Nephron (organoid): ENCODE measurements at regions not wholly inside any gene's neighbourhood (a gene's known extent, or its start where the extent isn't known, plus 50 kb on each side); places are given as distances from the start of the nearest gene placed in this dataset.

ENCODE experiments used
- H3K27ac Mint-ChIP-seq, 3 experiments: 2 replicates each; pipeline ENCODE4 v1.8.0; 2020; ENCODE audit warnings: mixed read lengths in 3 of 3, mild to moderate bottlenecking in 2 of 3, moderate library complexity in 1 of 3
- H3K27me3 Mint-ChIP-seq: 2 replicates; pipeline ENCODE4 v1.8.0; 2021; ENCODE audit warnings: low read depth, mild to moderate bottlenecking, moderate library complexity, mixed read lengths
- H3K36me3 Mint-ChIP-seq: 2 replicates; pipeline ENCODE4 v1.8.0; 2020; ENCODE audit warnings: low read depth, mixed read lengths
- H3K4me1 Mint-ChIP-seq: 2 replicates; pipeline ENCODE4 v1.8.0; 2020; ENCODE audit warnings: mixed read lengths
- H3K4me3 Mint-ChIP-seq, 3 experiments: 2 replicates each; pipeline ENCODE4 v1.8.0; 2020; ENCODE audit warnings: mild to moderate bottlenecking in 3 of 3, mixed read lengths in 3 of 3, moderate library complexity in 2 of 3
- H3K9me3 Mint-ChIP-seq: 2 replicates; pipeline ENCODE4 v1.8.0; 2020; ENCODE audit warnings: mixed read lengths
- TF ChIP-seq, protein P1 (sequence below), 3 experiments: fragments of 200-600 bp; sonication (generic); IDR thresholded peaks; one replicate each; pipeline ENCODE4 v1.5.0; 2021; ENCODE audit warnings: antibody characterized with exemption in 3 of 3; ENCODE audit not compliant: unreplicated experiment in 3 of 3

DNA sequence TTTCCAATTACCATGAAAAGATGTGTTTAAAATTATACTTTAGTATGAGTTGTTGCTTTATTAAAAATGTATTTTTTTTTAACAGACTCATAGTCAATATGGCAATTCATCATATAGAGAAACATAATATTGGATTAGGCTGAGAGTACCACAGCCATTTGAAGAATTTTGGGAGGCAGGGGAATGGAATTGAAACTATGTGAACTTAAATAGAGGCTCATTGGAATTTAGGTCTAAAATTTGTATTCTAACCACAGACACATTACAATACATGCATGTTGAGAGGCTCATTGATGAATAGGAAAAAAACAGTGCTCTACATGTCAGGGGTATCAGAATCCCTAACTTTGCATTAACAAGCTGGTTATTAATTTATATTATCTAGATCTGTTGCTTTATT is 269.6 kb downstream of the DKK2 start:
- TF ChIP-seq, protein P1, sequence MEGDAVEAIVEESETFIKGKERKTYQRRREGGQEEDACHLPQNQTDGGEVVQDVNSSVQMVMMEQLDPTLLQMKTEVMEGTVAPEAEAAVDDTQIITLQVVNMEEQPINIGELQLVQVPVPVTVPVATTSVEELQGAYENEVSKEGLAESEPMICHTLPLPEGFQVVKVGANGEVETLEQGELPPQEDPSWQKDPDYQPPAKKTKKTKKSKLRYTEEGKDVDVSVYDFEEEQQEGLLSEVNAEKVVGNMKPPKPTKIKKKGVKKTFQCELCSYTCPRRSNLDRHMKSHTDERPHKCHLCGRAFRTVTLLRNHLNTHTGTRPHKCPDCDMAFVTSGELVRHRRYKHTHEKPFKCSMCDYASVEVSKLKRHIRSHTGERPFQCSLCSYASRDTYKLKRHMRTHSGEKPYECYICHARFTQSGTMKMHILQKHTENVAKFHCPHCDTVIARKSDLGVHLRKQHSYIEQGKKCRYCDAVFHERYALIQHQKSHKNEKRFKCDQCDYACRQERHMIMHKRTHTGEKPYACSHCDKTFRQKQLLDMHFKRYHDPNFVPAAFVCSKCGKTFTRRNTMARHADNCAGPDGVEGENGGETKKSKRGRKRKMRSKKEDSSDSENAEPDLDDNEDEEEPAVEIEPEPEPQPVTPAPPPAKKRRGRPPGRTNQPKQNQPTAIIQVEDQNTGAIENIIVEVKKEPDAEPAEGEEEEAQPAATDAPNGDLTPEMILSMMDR (IDR thresholded peaks at IDR 0.05; ENCODE audit: unreplicated experiment in 3 of 3), result no peak
- H3K9me3 Mint-ChIP-seq, result peaks cover 12% of the 10 kb centered on the region
- no peak overlapping the region for H3K27ac Mint-ChIP-seq
- no peaks in the 10 kb centered on the region for H3K27me3 Mint-ChIP-seq
- H3K36me3 Mint-ChIP-seq, result no peaks in the 10 kb centered on the region
- no peak overlapping the region for H3K4me3 Mint-ChIP-seq
- H3K4me1 Mint-ChIP-seq, result peaks cover 6% of the 10 kb centered on the region

DNA sequence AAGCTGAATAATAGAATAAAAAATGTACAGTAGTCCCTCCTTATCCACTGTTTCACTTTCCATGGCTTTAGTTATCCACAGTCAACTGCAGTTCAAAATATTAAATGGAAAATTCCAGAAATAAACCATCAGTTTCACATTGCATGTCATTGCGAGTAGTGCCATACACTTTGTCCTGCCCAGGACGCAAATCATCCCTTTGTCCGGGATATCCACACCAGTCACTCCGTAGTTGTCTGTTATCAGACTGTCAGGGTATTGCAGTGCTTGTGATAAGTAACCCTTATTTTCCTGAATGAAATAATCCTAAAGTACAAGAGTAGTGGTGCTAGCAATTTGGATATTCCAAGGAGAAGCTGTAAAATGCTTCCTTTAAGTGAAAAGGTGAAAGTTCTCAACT is 271.3 kb downstream of the DKK2 start:
- Mint-ChIP-seq H3K4me1 (peaks cover 6% of the 10 kb centered on the region), H3K27ac (no peak overlapping the region), H3K9me3 (peaks cover 11% of the 10 kb centered on the region), H3K36me3 (no peaks in the 10 kb centered on the region), H3K27me3 (no peaks in the 10 kb centered on the region), H3K4me3 (no peak overlapping the region)
- TF ChIP-seq, protein P1 (IDR thresholded peaks at IDR 0.05; ENCODE audit: unreplicated experiment in 3 of 3), result no peak

DNA sequence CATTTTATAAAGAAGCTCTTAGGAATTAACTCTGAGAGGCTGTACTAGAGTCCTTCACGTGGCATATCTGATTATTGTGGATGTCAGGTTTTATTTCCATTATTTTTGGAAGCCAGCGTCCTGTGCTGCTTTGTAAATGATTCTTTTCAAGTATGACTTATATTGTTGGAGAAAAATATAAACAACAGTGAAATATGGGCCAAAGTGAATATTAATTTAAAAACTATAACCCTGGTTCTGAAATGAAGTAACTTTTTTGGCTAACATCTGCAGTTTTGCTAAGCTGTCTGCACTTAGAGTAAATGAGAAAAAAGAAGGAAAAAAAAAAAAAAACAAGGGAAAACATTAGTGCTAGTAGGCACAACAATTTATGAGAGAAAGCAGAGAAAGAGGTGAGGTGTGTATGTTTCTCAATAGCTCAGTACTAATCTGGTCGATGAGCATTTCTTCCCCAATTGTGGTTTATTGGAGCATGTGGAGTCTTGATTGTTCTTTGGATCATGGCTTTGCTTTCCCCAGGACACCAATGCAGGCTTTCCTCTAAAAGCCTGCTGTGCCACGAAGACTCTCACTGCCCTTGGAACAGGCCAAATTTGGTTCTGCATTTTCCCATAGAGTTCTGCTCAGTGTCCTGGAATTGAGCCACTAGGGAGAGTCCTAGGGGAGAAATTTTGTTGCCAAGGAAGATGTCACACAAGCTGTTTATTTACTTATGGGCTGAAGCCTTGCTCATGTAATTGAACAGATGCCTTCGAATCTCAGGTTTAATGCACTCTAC is 273.3 kb downstream of the DKK2 start:
- Mint-ChIP-seq H3K36me3 (no peaks in the 10 kb centered on the region), H3K4me1 (peaks cover 6% of the 10 kb centered on the region), H3K27ac (peak overlapping the region in 1 of 3 experiments; percentile 5), H3K4me3 (no peak overlapping the region), H3K9me3 (no peaks in the 10 kb centered on the region), H3K27me3 (no peaks in the 10 kb centered on the region)
- TF ChIP-seq, protein P1 (IDR thresholded peaks at IDR 0.05; ENCODE audit: unreplicated experiment in 3 of 3), result no peak

DNA sequence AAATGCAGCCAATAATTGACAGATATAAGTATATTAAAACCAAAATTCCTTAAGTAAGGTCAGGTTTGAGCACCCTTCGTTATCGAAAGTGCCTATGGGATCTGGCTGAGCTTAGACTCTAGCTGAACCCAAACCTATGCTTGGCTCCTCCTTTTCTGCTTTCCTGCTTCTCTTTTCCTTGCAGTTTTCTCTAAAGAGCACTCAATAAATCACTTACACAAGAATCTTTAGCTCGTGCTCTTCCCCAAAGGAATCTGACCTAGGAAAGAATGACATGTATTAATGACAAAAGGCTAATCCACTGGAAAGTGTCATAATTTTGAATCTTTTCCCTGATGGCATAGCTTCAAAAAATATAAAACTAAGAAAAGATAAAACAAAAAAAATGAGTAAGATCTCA is 282.7 kb downstream of the DKK2 start:
- Mint-ChIP-seq H3K4me3 (no peak overlapping the region), H3K4me1 (no peaks in the 10 kb centered on the region), H3K36me3 (no peaks in the 10 kb centered on the region), H3K9me3 (peaks cover 4% of the 10 kb centered on the region), H3K27me3 (no peaks in the 10 kb centered on the region), H3K27ac (no peak overlapping the region)
- TF ChIP-seq, protein P1 (IDR thresholded peaks at IDR 0.05; ENCODE audit: unreplicated experiment in 3 of 3), result no peak

DNA sequence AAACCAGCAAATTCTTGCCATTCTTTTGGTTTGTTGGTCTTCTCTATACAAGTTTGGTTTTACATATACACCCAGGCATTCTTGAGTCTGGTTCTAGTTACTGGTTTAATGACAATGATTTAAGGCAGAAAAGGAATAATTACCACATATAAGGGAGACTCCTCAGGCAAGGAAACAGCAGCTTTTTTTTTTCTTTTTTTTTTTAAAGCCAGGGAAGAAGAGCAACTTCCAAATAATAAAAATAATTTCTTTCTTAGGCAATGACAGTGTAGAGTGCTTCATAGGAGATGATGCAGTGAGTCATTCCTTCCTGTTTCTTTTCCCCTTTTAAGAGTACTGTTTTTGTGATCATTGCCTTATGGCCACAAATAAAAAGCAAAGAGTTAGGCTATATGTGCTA is 289.7 kb downstream of the DKK2 start:
- H3K27ac Mint-ChIP-seq, result no peak overlapping the region
- no peaks in the 10 kb centered on the region for H3K27me3 Mint-ChIP-seq
- H3K4me3 Mint-ChIP-seq, result no peak overlapping the region
- H3K4me1 Mint-ChIP-seq, result no peaks in the 10 kb centered on the region
- TF ChIP-seq, protein P1 (IDR thresholded peaks at IDR 0.05; ENCODE audit: unreplicated experiment in 3 of 3), result no peak
- H3K36me3 Mint-ChIP-seq, result no peaks in the 10 kb centered on the region
- H3K9me3 Mint-ChIP-seq, result no peaks in the 10 kb centered on the region

DNA sequence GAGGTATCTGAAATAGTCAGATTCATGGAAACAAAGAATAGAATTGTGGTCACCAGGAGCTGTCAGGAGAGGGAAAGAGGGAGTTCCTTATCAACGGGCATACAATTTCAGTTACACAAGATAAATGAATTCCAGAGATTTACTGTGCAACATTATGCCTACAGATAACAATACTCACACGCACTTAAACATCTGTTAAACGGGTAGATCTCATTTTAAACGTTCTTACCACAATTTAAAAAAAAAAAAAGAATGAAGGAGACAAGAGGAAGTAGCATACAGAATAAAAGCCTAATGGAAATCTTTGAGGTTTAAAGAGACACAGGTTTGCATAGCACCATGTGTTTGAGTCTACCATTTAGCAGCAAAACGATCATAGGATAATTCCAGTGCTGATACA is 298.0 kb downstream of the DKK2 start:
- no peak overlapping the region for H3K27ac Mint-ChIP-seq
- no peak overlapping the region for H3K4me3 Mint-ChIP-seq
- no peaks in the 10 kb centered on the region for H3K27me3 Mint-ChIP-seq
- no peaks in the 10 kb centered on the region for H3K9me3 Mint-ChIP-seq
- TF ChIP-seq, protein P1 (IDR thresholded peaks at IDR 0.05; ENCODE audit: unreplicated experiment in 3 of 3), result no peak
- no peaks in the 10 kb centered on the region for H3K4me1 Mint-ChIP-seq
- no peaks in the 10 kb centered on the region for H3K36me3 Mint-ChIP-seq
